HUES6 (cell line): ENCODE measurements at regions not wholly inside any gene's neighbourhood (a gene's known extent, or its start where the extent isn't known, plus 50 kb on each side); places are given as distances from the start of the nearest gene placed in this dataset.

Source experiments
- H3K27ac ChIP-seq: 2 replicates; pipeline ENCODE4 v1.7.0; 2013; ENCODE audit warnings: low read depth, mild to moderate bottlenecking, low read length, inconsistent platforms
- H3K27me3 ChIP-seq: 2 replicates; pipeline ENCODE4 v1.6.1; 2013; ENCODE audit warnings: low read length; ENCODE audit not compliant: control insufficient read depth, insufficient read depth
- H3K36me3 ChIP-seq: 2 replicates; pipeline ENCODE4 v1.6.1; 2013; ENCODE audit warnings: low read length; ENCODE audit not compliant: control insufficient read depth, insufficient read depth
- H3K4me1 ChIP-seq: 2 replicates; pipeline ENCODE4 v1.6.1; 2013; ENCODE audit warnings: low read length; ENCODE audit not compliant: control insufficient read depth, insufficient read depth
- H3K4me3 ChIP-seq: 2 replicates; pipeline ENCODE4 v1.5.1; 2013; ENCODE audit warnings: low read depth, low read length
- H3K9ac ChIP-seq: one replicate; pipeline ENCODE4 v1.6.1; 2013; ENCODE audit warnings: mild to moderate bottlenecking, low read length
- H3K9me3 ChIP-seq: 2 replicates; pipeline ENCODE4 v1.6.1; 2013; ENCODE audit warnings: low read depth, low read length; ENCODE audit not compliant: control insufficient read depth, insufficient read depth

GRCh38 chr14:48957486-48957885 lies 628.7 kb downstream of the RPS29 start:
- H3K27me3 ChIP-seq = no peaks in the 10 kb centered on the region
- H3K27ac ChIP-seq = no peak overlapping the region
- H3K36me3 ChIP-seq = no peaks in the 10 kb centered on the region
- no peak overlapping the region for H3K4me3 ChIP-seq
- H3K4me1 ChIP-seq = no peaks in the 10 kb centered on the region
- no peaks in the 10 kb centered on the region for H3K9me3 ChIP-seq
- no peak overlapping the region for H3K9ac ChIP-seq

GRCh38 chr14:48955857-48956256 lies 630.3 kb downstream of the RPS29 start:
- no peak overlapping the region for H3K4me3 ChIP-seq
- H3K9ac ChIP-seq = no peak overlapping the region
- H3K27me3 ChIP-seq = no peaks in the 10 kb centered on the region
- H3K4me1 ChIP-seq = no peaks in the 10 kb centered on the region
- H3K27ac ChIP-seq = no peak overlapping the region
- no peaks in the 10 kb centered on the region for H3K9me3 ChIP-seq
- no peaks in the 10 kb centered on the region for H3K36me3 ChIP-seq

GRCh38 chr14:48954446-48954845 lies 631.7 kb downstream of the RPS29 start:
- no peak overlapping the region for H3K9ac ChIP-seq
- H3K4me1 ChIP-seq = no peaks in the 10 kb centered on the region
- H3K27me3 ChIP-seq = no peaks in the 10 kb centered on the region
- H3K4me3 ChIP-seq = no peak overlapping the region
- no peaks in the 10 kb centered on the region for H3K9me3 ChIP-seq
- H3K36me3 ChIP-seq = no peaks in the 10 kb centered on the region
- no peak overlapping the region for H3K27ac ChIP-seq

GRCh38 chr14:48944809-48945208 lies 641.4 kb downstream of the RPS29 start:
- H3K36me3 ChIP-seq = no peaks in the 10 kb centered on the region
- no peaks in the 10 kb centered on the region for H3K9me3 ChIP-seq
- H3K27ac ChIP-seq = no peak overlapping the region
- H3K4me3 ChIP-seq = no peak overlapping the region
- H3K4me1 ChIP-seq = no peaks in the 10 kb centered on the region
- H3K27me3 ChIP-seq = no peaks in the 10 kb centered on the region
- H3K9ac ChIP-seq = no peak overlapping the region

GRCh38 chr14:48943913-48944312 lies 642.3 kb downstream of the RPS29 start:
- H3K4me3 ChIP-seq = no peak overlapping the region
- no peak overlapping the region for H3K27ac ChIP-seq
- H3K9ac ChIP-seq = no peak overlapping the region
- no peaks in the 10 kb centered on the region for H3K27me3 ChIP-seq
- H3K36me3 ChIP-seq = no peaks in the 10 kb centered on the region
- H3K9me3 ChIP-seq = no peaks in the 10 kb centered on the region
- no peaks in the 10 kb centered on the region for H3K4me1 ChIP-seq

GRCh38 chr14:48937541-48938195 lies 648.5 kb downstream of the RPS29 start:
- no peak overlapping the region for H3K4me3 ChIP-seq

GRCh38 chr14:48936849-48937248 lies 649.3 kb downstream of the RPS29 start:
- Histone ChIP-seq H3K9ac (no peak overlapping the region), H3K36me3 (no peaks in the 10 kb centered on the region), H3K27ac (no peak overlapping the region), H3K4me3 (no peak overlapping the region), H3K4me1 (peaks cover 2% of the 10 kb centered on the region; the same call in 1 of the 2 replicates), H3K9me3 (no peaks in the 10 kb centered on the region), H3K27me3 (no peaks in the 10 kb centered on the region)

More at GRCh38 chr14:48937541-48938195, 648.5 kb downstream of the RPS29 start:
- no peaks in the 10 kb centered on the region for H3K9me3 ChIP-seq
- H3K27me3 ChIP-seq = no peaks in the 10 kb centered on the region
- H3K36me3 ChIP-seq = no peaks in the 10 kb centered on the region
- H3K27ac ChIP-seq = no peak overlapping the region
- H3K4me1 ChIP-seq = peaks cover 2% of the 10 kb centered on the region; the same call in 1 of the 2 replicates
- no peak overlapping the region for H3K9ac ChIP-seq

- no peaks in the 10 kb centered on the region for H3K9me3 ChIP-seq
- H3K36me3 ChIP-seq = no peaks in the 10 kb centered on the region
- H3K27ac ChIP-seq = no peak overlapping the region
- H3K27me3 ChIP-seq = no peaks in the 10 kb centered on the region
- H3K9ac ChIP-seq = no peak overlapping the region
- no peak overlapping the region for H3K4me3 ChIP-seq
- peaks cover 2% of the 10 kb centered on the region; the same call in 1 of the 2 replicates for H3K4me1 ChIP-seq
These were observed 649.8 kb downstream of the RPS29 start for GRCh38 chr14:48936362-48936761.

- H3K27me3 ChIP-seq = no peaks in the 10 kb centered on the region
- no peaks in the 10 kb centered on the region for H3K36me3 ChIP-seq
- no peaks in the 10 kb centered on the region for H3K4me1 ChIP-seq
- no peak overlapping the region for H3K9ac ChIP-seq
- no peaks in the 10 kb centered on the region for H3K9me3 ChIP-seq
- H3K4me3 ChIP-seq = no peak overlapping the region
- no peak overlapping the region for H3K27ac ChIP-seq
These were observed 661.0 kb downstream of the RPS29 start for GRCh38 chr14:48925184-48925583.

GRCh38 chr14:48914921-48915320 lies 671.3 kb downstream of the RPS29 start:
- H3K27me3 ChIP-seq = no peaks in the 10 kb centered on the region

GRCh38 chr14:48914382-48914781 lies 671.8 kb downstream of the RPS29 start:
- H3K9me3 ChIP-seq = no peaks in the 10 kb centered on the region
- H3K27me3 ChIP-seq = no peaks in the 10 kb centered on the region
- no peaks in the 10 kb centered on the region for H3K36me3 ChIP-seq
- no peaks in the 10 kb centered on the region for H3K4me1 ChIP-seq
- no peak overlapping the region for H3K9ac ChIP-seq
- H3K27ac ChIP-seq = no peak overlapping the region
- no peak overlapping the region for H3K4me3 ChIP-seq

More at GRCh38 chr14:48914921-48915320, 671.3 kb downstream of the RPS29 start:
- no peaks in the 10 kb centered on the region for H3K36me3 ChIP-seq
- H3K4me1 ChIP-seq = no peaks in the 10 kb centered on the region
- no peaks in the 10 kb centered on the region for H3K9me3 ChIP-seq
- no peak overlapping the region for H3K27ac ChIP-seq
- H3K4me3 ChIP-seq = no peak overlapping the region
- H3K9ac ChIP-seq = no peak overlapping the region
